GM12874 (cell line): ENCODE measurements at regions not wholly inside any gene's neighbourhood (a gene's known extent, or its start where the extent isn't known, plus 50 kb on each side); places are given as distances from the start of the nearest gene placed in this dataset.

Source experiments
- TF ChIP-seq, protein P1 (sequence below): IDR thresholded peaks from 2 replicates; pipeline ENCODE4 v1.5.1; 2011; ENCODE audit warnings: low read depth, mild to moderate bottlenecking, control low read depth, low read length, moderate library complexity; ENCODE audit not compliant: insufficient read depth

DNA sequence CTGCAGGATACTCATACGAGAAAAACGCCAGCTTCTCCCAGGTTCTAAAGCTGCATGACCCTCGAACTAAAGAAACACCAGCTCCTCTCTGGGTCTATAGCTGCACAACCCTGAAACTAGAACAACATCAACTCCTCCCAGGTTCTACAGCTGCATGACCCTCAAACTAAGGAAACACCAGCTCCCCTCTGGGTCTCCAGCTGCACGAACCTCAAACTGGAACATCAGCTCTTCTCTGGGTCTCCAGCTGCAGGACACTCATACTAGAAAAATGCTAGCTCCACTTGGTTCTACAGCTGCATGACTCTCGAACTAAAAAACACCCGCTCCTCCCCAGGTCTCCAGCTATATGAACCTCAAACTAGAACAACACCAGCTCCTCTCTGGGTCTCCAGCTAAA, 811.1 kb downstream of the CDH9 start:
- TF ChIP-seq, protein P1, sequence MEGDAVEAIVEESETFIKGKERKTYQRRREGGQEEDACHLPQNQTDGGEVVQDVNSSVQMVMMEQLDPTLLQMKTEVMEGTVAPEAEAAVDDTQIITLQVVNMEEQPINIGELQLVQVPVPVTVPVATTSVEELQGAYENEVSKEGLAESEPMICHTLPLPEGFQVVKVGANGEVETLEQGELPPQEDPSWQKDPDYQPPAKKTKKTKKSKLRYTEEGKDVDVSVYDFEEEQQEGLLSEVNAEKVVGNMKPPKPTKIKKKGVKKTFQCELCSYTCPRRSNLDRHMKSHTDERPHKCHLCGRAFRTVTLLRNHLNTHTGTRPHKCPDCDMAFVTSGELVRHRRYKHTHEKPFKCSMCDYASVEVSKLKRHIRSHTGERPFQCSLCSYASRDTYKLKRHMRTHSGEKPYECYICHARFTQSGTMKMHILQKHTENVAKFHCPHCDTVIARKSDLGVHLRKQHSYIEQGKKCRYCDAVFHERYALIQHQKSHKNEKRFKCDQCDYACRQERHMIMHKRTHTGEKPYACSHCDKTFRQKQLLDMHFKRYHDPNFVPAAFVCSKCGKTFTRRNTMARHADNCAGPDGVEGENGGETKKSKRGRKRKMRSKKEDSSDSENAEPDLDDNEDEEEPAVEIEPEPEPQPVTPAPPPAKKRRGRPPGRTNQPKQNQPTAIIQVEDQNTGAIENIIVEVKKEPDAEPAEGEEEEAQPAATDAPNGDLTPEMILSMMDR: no peak

DNA sequence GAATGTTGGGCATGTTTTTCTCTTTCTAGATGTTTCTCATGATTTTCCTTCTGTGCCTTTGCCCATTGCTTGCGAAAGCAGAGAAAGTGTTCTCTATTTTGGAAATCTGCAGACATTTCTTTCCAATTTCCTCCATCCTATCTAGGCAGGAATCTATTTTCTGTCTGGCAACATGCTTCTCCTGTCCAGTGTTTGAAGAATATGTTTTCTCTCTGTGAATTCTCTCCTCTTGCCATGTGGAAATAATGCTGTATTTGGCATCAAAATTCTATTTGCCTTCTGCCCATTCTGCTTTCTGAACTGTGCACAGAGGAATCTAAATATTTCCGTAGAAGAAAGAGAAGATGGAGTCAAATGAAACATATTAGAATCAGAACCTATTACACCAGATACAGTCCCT, 833.3 kb downstream of the CDH9 start:
- TF ChIP-seq, protein P1: no peak

DNA sequence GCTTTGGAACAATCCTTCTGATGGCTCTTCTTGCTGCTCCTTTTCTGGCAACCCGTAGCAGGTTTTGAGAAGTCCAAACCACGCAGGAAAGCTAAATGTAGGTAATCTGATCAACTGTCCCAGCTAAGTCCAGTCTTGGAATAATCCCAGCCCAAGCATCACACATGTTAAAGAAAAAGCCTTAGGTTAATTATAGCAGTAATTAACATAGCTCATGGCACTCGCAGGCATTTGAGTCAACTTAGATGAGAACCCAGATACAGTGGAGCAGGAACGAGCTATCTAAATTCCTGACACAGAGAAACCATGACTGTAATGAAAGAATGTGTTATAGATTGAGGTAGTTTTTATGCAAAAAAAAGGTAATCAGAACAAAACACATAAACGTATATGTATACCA, 844.8 kb downstream of the CDH9 start:
- TF ChIP-seq, protein P1: no peak

DNA sequence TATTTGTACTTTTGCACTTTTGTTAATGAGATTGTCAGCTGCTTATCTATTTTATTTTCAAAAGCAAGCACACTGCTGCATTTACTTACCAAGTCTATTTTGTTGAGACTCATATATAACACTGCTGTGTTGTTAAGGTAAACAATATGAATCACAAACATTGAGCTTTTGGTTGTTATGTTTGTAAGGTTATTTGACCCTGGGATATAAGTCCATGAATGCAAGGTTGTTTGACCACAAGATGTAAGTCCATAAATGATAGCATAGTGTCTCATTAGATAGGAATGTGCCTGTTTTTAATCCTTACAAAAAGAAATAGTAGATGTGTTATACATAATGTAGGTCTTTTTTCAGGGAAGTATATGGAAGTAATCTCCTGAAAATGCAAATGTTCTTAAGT, 845.9 kb downstream of the CDH9 start:
- TF ChIP-seq, protein P1: no peak

DNA sequence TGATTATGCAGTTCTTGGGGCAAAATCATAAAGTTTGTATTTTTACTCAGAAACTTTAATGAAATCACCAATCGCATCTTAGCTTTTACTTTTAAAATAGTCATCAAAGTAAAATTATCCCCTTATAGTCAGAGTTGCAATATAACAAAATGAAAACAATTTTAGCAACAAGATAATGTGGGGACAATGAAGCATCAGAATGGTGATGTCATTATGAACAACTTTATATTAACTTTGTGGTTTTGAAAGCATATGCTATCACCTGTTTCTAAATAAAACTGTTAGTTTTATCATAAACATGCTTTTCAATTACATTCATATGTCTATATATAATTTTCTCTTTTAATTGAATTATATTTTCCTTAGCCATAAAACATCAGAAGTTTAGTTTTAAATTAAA, 856.8 kb downstream of the CDH9 start:
- TF ChIP-seq, protein P1: no peak

DNA sequence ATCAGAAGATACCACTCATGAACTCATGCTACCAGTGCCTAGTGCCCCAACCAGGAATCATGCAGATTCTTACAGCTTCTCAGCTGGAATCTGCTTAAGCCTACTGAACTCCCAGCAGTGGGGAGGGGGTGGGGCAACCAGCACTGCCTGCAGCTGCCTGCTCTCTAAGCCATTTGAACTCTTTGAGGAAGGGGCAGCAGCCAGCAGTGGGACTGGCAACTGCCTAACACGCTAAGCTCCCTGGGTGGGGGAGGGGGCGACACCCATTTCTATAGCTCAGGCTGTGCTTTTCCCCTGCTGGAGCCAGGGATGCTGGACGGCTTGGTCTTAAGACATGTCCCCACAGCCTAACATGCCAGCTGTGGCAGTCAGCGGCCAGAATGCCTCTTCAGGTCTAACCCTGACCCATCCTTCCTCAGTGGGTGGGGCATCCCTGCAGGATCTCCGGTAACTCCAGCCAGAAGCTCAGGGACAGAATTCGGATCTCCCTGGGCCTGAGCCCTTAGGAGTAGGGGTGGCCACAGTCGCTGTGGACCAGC, 889.7 kb downstream of the CDH9 start:
- TF ChIP-seq, protein P1: no peak

DNA sequence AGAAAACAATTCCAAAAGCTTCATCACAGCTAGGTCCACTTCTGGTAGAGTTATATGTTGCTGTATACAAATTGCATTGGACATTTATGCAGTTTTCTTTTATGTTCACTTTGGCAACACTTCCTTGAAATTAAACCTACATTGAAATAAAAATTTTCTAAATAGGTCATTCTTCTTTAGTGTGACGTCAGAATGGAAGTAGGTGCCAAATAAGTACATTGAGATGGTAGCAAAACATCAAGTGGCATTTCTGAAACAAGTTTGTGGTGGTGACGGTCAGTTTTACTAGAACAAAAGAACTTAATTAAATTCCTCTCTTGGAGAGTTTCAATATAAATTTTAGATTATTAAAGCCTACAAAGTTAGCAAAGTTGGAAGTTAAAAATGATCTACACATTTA, 895.1 kb downstream of the CDH9 start:
- TF ChIP-seq, protein P1: no peak
